ENCODE measurements at regions not wholly inside any gene's neighbourhood (a gene's known extent, or its start where the extent isn't known, plus 50 kb on each side); places are given as distances from the start of the nearest gene placed in this dataset.

DNA sequence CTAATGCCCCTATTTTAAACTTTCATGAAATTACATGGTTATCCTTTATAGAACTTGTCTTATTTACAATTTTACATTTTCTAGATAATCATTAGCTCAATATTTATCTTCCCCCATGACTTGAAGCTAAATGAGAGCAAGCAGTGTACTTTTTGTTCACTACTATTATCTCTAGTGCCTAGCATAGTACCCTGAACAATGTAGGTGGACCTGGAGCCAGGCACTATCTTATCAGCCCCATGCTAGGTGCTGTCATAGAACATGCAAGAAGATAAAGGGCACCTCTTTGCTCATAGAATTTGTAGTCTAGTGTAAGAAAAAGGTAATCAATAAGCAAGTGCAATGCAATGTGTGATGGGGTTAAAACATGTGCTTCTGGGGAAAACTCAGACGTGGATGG is 399.9 kb downstream of the ELAVL2 start:
- Histone ChIP-seq H3K27ac (replicated peaks in 1 of 4) (no peak overlapping the region), H3K27me3 (no peaks in the 10 kb centered on the region), H3K4me1 (no peaks in the 10 kb centered on the region), H3K9me3 (no peaks in the 10 kb centered on the region), H3K4me3 (no peak overlapping the region), H3K36me3 (no peaks in the 10 kb centered on the region)
- WGBS: 100% methylated on average over 1 of the region's 1 CpG
- no peak for DNase-seq (ENCODE audit: extremely low spot score)
- intact Hi-C loops (cut with DNase I): no loop called here
- TF ChIP-seq EP300 (IDR thresholded peaks at IDR 0.05) (no peak), POLR2AphosphoS5 (IDR thresholded peaks at IDR 0.05) (no peak), POLR2A (IDR thresholded peaks at IDR 0.05; ENCODE audit: low read depth) (no peak)
- TF ChIP-seq, protein P1, sequence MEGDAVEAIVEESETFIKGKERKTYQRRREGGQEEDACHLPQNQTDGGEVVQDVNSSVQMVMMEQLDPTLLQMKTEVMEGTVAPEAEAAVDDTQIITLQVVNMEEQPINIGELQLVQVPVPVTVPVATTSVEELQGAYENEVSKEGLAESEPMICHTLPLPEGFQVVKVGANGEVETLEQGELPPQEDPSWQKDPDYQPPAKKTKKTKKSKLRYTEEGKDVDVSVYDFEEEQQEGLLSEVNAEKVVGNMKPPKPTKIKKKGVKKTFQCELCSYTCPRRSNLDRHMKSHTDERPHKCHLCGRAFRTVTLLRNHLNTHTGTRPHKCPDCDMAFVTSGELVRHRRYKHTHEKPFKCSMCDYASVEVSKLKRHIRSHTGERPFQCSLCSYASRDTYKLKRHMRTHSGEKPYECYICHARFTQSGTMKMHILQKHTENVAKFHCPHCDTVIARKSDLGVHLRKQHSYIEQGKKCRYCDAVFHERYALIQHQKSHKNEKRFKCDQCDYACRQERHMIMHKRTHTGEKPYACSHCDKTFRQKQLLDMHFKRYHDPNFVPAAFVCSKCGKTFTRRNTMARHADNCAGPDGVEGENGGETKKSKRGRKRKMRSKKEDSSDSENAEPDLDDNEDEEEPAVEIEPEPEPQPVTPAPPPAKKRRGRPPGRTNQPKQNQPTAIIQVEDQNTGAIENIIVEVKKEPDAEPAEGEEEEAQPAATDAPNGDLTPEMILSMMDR (IDR thresholded peaks at IDR 0.05): no peak

GRCh38 chr9:23431459-23431858 is 394.6 kb downstream of the ELAVL2 start:
- H3K36me3 ChIP-seq: no peaks in the 10 kb centered on the region
- DNase-seq (ENCODE audit: extremely low spot score): no peak
- no peaks in the 10 kb centered on the region for H3K4me1 ChIP-seq
- no peak overlapping the region for H3K27ac ChIP-seq (replicated peaks in 1 of 4)
- TF ChIP-seq POLR2A (IDR thresholded peaks at IDR 0.05; ENCODE audit: low read depth): no peak
- no peak overlapping the region for H3K4me3 ChIP-seq
- intact Hi-C loops (cut with DNase I): no loop called here
- H3K27me3 ChIP-seq: no peaks in the 10 kb centered on the region
- H3K9me3 ChIP-seq: peaks cover 0 to 3% (median 0%) of the 10 kb centered on the region in 4 donors
- 76% methylated on average over 5 of the region's 5 CpGs for WGBS

GRCh38 chr9:23434654-23435053 is 391.4 kb downstream of the ELAVL2 start:
- Histone ChIP-seq H3K4me3 (no peak overlapping the region), H3K9me3 (peaks cover 0 to 3% (median 0%) of the 10 kb centered on the region in 4 donors), H3K27ac (replicated peaks in 1 of 4) (no peak overlapping the region), H3K36me3 (no peaks in the 10 kb centered on the region), H3K27me3 (no peaks in the 10 kb centered on the region), H3K4me1 (no peaks in the 10 kb centered on the region)
- TF ChIP-seq POLR2A (IDR thresholded peaks at IDR 0.05; ENCODE audit: low read depth) (no peak), POLR2AphosphoS5 (IDR thresholded peaks at IDR 0.05) (no peak)
- intact Hi-C loops (cut with DNase I): no loop called here
- WGBS: 85% methylated on average over 4 of the region's 4 CpGs
- DNase-seq (ENCODE audit: extremely low spot score): no peak

GRCh38 chr9:23438299-23438907 is 387.6 kb downstream of the ELAVL2 start:
- intact Hi-C loops (cut with DNase I): no loop called here
- no peak for TF ChIP-seq POLR2A (IDR thresholded peaks at IDR 0.05; ENCODE audit: low read depth)
- TF ChIP-seq POLR2AphosphoS5 (IDR thresholded peaks at IDR 0.05): no peak
- TF ChIP-seq, protein P1 (IDR thresholded peaks at IDR 0.05): no peak
- no peak for TF ChIP-seq EP300 (IDR thresholded peaks at IDR 0.05)
- no peaks in the 10 kb centered on the region for H3K9me3 ChIP-seq
- H3K27ac ChIP-seq (replicated peaks in 1 of 4): no peak overlapping the region
- DNase-seq (ENCODE audit: extremely low spot score): no peak
- H3K36me3 ChIP-seq: no peaks in the 10 kb centered on the region
- H3K4me1 ChIP-seq: no peaks in the 10 kb centered on the region
- WGBS: 90% methylated on average over 9 of the region's 9 CpGs
- H3K4me3 ChIP-seq: no peak overlapping the region
- H3K27me3 ChIP-seq: no peaks in the 10 kb centered on the region

DNA sequence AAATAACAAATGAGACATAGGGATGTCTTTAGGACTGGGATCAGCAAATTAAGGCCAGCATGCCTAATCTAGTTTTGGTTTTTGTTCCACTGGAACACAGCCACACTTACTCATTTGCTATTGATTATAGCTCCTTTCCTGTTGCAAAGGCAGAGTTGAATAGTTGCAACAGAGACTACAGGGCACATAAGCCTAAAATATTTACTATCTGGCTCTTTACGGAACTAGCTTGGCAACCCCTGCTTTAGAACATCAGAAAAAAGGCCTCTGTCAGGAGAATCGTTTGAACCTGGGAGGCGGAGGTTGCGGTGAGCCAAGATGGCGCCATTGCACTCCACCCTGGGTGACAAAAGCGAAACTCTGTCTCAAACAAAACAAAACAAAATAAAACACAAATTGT is 384.8 kb downstream of the ELAVL2 start:
- intact Hi-C loops (cut with DNase I): no loop called here

More for the DNA sequence above, 384.8 kb downstream of the ELAVL2 start:
- no peak for TF ChIP-seq POLR2A (IDR thresholded peaks at IDR 0.05; ENCODE audit: low read depth)
- no peak for TF ChIP-seq EP300 (IDR thresholded peaks at IDR 0.05)
- TF ChIP-seq, protein P1 (IDR thresholded peaks at IDR 0.05): no peak
- TF ChIP-seq POLR2AphosphoS5 (IDR thresholded peaks at IDR 0.05): no peak
- Histone ChIP-seq H3K9me3 (no peaks in the 10 kb centered on the region), H3K4me1 (no peaks in the 10 kb centered on the region), H3K36me3 (no peaks in the 10 kb centered on the region), H3K27ac (replicated peaks in 1 of 4) (no peak overlapping the region), H3K4me3 (no peak overlapping the region), H3K27me3 (no peaks in the 10 kb centered on the region)
- DNase-seq (ENCODE audit: extremely low spot score): no peak
- 90% methylated on average over 6 of the region's 6 CpGs for WGBS

Data from esophagus muscularis mucosa (tissue), 4 donors.